ENCODE measurements at regions not wholly inside any gene's neighbourhood (a gene's known extent, or its start where the extent isn't known, plus 50 kb on each side); places are given as distances from the start of the nearest gene placed in this dataset.

GRCh38 chr18:78807668-78808067 is 171.9 kb upstream of the SALL3 start:
- no peak for TF ChIP-seq CTCF (IDR thresholded peaks at IDR 0.05)
- no peak for TF ChIP-seq POLR2A (IDR thresholded peaks at IDR 0.05)
- Histone ChIP-seq H3K4me3 (no peak overlapping the region), H3K27me3 (peaks cover 0 to 11% (median 0%) of the 10 kb centered on the region in 9 donors), H3K27ac (no peak overlapping the region), H3K36me3 (no peaks in the 10 kb centered on the region), H3K9me3 (peaks cover 0 to 3% (median 0%) of the 10 kb centered on the region in 12 donors), H3K4me1 (no peaks in the 10 kb centered on the region)
- intact Hi-C loops (cut with DNase I): no loop called here
- DNase-seq: no peak
- WGBS, 4 donors: 83 to 89% (median 85%) methylated on average over 5 of the region's 5 CpGs
- ATAC-seq: no peak

- TF ChIP-seq CTCF (IDR thresholded peaks at IDR 0.05): no peak
- TF ChIP-seq POLR2A (IDR thresholded peaks at IDR 0.05): no peak
- WGBS, 4 donors: 91 to 95% (median 93%) methylated on average over 13 of the region's 13 CpGs
- H3K9me3 ChIP-seq: peaks cover 0 to 3% (median 0%) of the 10 kb centered on the region in 12 donors
- intact Hi-C loops (cut with DNase I): no loop called here
- H3K36me3 ChIP-seq: no peaks in the 10 kb centered on the region
- no peaks in the 10 kb centered on the region for H3K4me1 ChIP-seq
- no peak overlapping the region for H3K4me3 ChIP-seq
- no peak overlapping the region for H3K27ac ChIP-seq
- H3K27me3 ChIP-seq: peaks cover 0 to 23% (median 3%) of the 10 kb centered on the region in 9 donors
- ATAC-seq (no peak), DNase-seq (no peak)
Measured at GRCh38 chr18:78809845-78810244, 169.8 kb upstream of the SALL3 start.

- H3K27me3 ChIP-seq: peaks cover 0 to 31% (median 3%) of the 10 kb centered on the region in 9 donors
- WGBS, 4 donors: 93 to 95% (median 94%) methylated on average over 18 of the region's 18 CpGs
- ATAC-seq (no peak), DNase-seq (no peak)
- H3K9me3 ChIP-seq: peaks cover 0 to 3% (median 0%) of the 10 kb centered on the region in 12 donors
- intact Hi-C loops (cut with DNase I): no loop called here
- H3K4me1 ChIP-seq: no peaks in the 10 kb centered on the region
- no peak for TF ChIP-seq CTCF (IDR thresholded peaks at IDR 0.05)
- no peak for TF ChIP-seq POLR2A (IDR thresholded peaks at IDR 0.05)
- H3K27ac ChIP-seq: no peak overlapping the region
- H3K36me3 ChIP-seq: no peaks in the 10 kb centered on the region
- no peak overlapping the region for H3K4me3 ChIP-seq
Measured at GRCh38 chr18:78810706-78811105, 168.9 kb upstream of the SALL3 start.

GRCh38 chr18:78812067-78812466 is 167.6 kb upstream of the SALL3 start:
- DNase-seq (no peak), ATAC-seq (no peak)
- Histone ChIP-seq H3K4me3 (no peak overlapping the region), H3K9me3 (peaks cover 0 to 3% (median 0%) of the 10 kb centered on the region in 12 donors), H3K27ac (no peak overlapping the region), H3K4me1 (no peaks in the 10 kb centered on the region), H3K27me3 (peaks cover 0 to 32% (median 3%) of the 10 kb centered on the region in 9 donors), H3K36me3 (no peaks in the 10 kb centered on the region)
- intact Hi-C loops (cut with DNase I): no loop called here
- 78 to 83% (median 82%) methylated on average over 9 of the region's 9 CpGs for WGBS, 4 donors
- TF ChIP-seq POLR2A (IDR thresholded peaks at IDR 0.05): no peak
- TF ChIP-seq CTCF (IDR thresholded peaks at IDR 0.05): no peak

Measured in heart left ventricle (tissue), 16 donors.